HepG2 (cell line): ENCODE measurements at regions not wholly inside any gene's neighbourhood (a gene's known extent, or its start where the extent isn't known, plus 50 kb on each side); places are given as distances from the start of the nearest gene placed in this dataset.
"Not testable (repeated sequence)": the region's sequence is repeated elsewhere in the genome, so short reads cannot be mapped to it uniquely, and the experiment has no call there.

Source experiments
- ATAC-seq: fragments of 200-7000 bp; cut with Tn5 transposase; 3 replicates; pipeline ENCODE4 v1.9.1; 2020; ENCODE audit warnings: mild to moderate bottlenecking, moderate library complexity
- BruUV-seq: library from RNA; stranded (reverse); fragments of 400-500 nt; replicated peaks from 2 replicates; lab custom pipeline; 2021; lab: Mats Ljungman, UMichigan
- CTCF ChIA-PET: fragments of 300-600 bp; formaldehyde crosslinking; extraction: SDS; loops from one replicate; lab custom pipeline; 2021; ENCODE audit warnings: low total read pairs, inconsistent platforms, low intra/inter-chr PET ratio; lab: Yijun Ruan, JAX
- POLR2A ChIA-PET: fragments of 350-600 bp; sonication (Branson Sonifier 250); formaldehyde crosslinking; loops from one replicate; lab custom pipeline; 2020; ENCODE audit warnings: antibody characterized with exemption, inconsistent platforms; lab: Yijun Ruan, JAX
- DNase-seq: peaks from one replicate; pipeline ENCODE4 v3.0.0-alpha.2; 2015; ENCODE audit warnings: low spot score
- FAIRE-seq: peaks from 3 replicates; lab custom pipeline; 2011; peaks lifted over from hg19 to GRCh38; lab: Jason Lieb, UNC
- H2AFZ ChIP-seq: one replicate; pipeline ENCODE4 v1.6.1; 2011; ENCODE audit warnings: low read length, inconsistent platforms
- H3K27ac ChIP-seq: fragments of 300-600 bp; 3 replicates; pipeline ENCODE4 v1.8.0; 2011; ENCODE audit warnings: mixed run types, mild to moderate bottlenecking, mixed read lengths, low read length, inconsistent platforms; ENCODE audit not compliant: insufficient read depth; ENCODE audit errors: extremely low read length
- H3K27me3 ChIP-seq, 2 experiments: fragments of 200-600 bp in 1 of 2; 2 replicates in 1 of 2; 3 replicates in 1 of 2; pipeline versions ENCODE4 v1.6.0 to v1.8.0; 2011; ENCODE audit warnings: low read length in 2 of 2, mild to moderate bottlenecking in 2 of 2, moderate library complexity in 2 of 2, inconsistent platforms in 1 of 2; ENCODE audit not compliant: insufficient read depth in 2 of 2, control insufficient read depth in 1 of 2
- H3K36me3 ChIP-seq, 2 experiments: fragments of 200-600 bp in 1 of 2; replicated peaks in 1 of 2; 2 replicates in 1 of 2; 3 replicates in 1 of 2; pipeline versions ENCODE4 v1.5.1 to v1.8.0; 2011; ENCODE audit warnings: low read length in 2 of 2, inconsistent platforms in 1 of 2; ENCODE audit not compliant: insufficient read depth in 2 of 2, control insufficient read depth in 1 of 2
- H3K4me1 ChIP-seq: 2 replicates; pipeline ENCODE4 v1.5.1; 2012; ENCODE audit warnings: low read length, inconsistent platforms; ENCODE audit not compliant: insufficient read depth
- H3K4me2 ChIP-seq: 2 replicates; pipeline ENCODE4 v1.6.0; 2011; ENCODE audit warnings: low read depth, low read length, inconsistent platforms
- H3K4me3 ChIP-seq, 3 experiments: fragments of 200-600 bp in 1 of 3; sonication (generic), shearing (Covaris generic) in 1 of 3; replicated peaks in 1 of 3; 2 replicates each; pipeline ENCODE4 v1.5.1; 2011 to 2016; ENCODE audit warnings: low read length in 3 of 3, inconsistent platforms in 2 of 3, low read depth in 2 of 3, mild to moderate bottlenecking in 2 of 3, control low read depth in 1 of 3, mixed read lengths in 1 of 3; ENCODE audit not compliant: insufficient read depth in 1 of 3
- H3K79me2 ChIP-seq: one replicate; pipeline ENCODE4 v1.6.1; 2011; ENCODE audit warnings: low read length, inconsistent platforms; ENCODE audit not compliant: insufficient read depth
- H3K9ac ChIP-seq: 2 replicates; pipeline ENCODE4 v1.6.0; 2011; ENCODE audit warnings: mild to moderate bottlenecking, low read depth, low read length, inconsistent platforms; ENCODE audit not compliant: insufficient read depth
- H3K9me3 ChIP-seq: 2 replicates; pipeline ENCODE4 v1.5.1; 2012; ENCODE audit warnings: mild to moderate bottlenecking, low read length
- H4K20me1 ChIP-seq: 2 replicates; pipeline ENCODE4 v1.6.0; 2011; ENCODE audit warnings: inconsistent platforms, mild to moderate bottlenecking, low read length, moderate library complexity; ENCODE audit not compliant: insufficient read depth
- WGBS: methylation state at CpG from one replicate; pipeline ENCODE4 v1.1.6; 2017; ENCODE audit warnings: low lambda C conversion rate; 5-methylcytosine and 5-hydroxymethylcytosine counted together
- in situ Hi-C: cut with HindIII; loops from 2 replicates; pipeline ENCODE4 v1.10.0; 2017; ENCODE audit warnings: low pct_unique_long_range_greater_than_20kb; ENCODE audit not compliant: extremely low pct_ligation_motif_present
- intact Hi-C: fragments of 100-400 bp; cut with micrococcal nuclease; formaldehyde crosslinking; loops from one replicate; pipeline ENCODE4 v1.10.0; 2022; ENCODE audit not compliant: unreplicated experiment
- TF ChIP-seq, protein P1 (sequence below): sonication (generic); formaldehyde crosslinking; IDR thresholded peaks from 2 replicates; pipeline ENCODE4 v1.4.0; 2020; ENCODE audit warnings: missing genetic modification reagents
- TF ChIP-seq, protein P2 (sequence below): fragments of 450-650 bp; IDR thresholded peaks from 2 replicates; pipeline ENCODE4 v1.6.1; 2017; ENCODE audit warnings: mild to moderate bottlenecking

DNA sequence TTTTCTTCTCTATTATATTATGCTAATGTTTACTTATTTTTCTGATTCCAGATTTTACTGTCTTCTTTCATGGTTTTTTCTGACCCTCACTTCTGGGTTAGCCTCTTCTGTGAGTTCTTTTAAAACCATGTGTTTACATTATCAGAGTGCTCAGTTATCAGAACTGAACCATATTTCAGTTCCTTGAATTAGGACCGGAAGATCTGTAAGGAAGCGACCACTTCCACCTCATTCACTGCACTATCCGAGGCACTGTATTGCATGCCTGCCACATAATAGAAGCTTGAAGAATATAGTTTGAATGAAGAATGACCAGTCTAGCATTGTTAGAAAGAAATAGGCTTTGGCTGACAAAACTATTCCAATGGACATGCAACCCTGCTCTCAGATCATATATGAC, 281.0 kb upstream of the DEPDC1 start (continued):
- TF ChIP-seq, protein P1, sequence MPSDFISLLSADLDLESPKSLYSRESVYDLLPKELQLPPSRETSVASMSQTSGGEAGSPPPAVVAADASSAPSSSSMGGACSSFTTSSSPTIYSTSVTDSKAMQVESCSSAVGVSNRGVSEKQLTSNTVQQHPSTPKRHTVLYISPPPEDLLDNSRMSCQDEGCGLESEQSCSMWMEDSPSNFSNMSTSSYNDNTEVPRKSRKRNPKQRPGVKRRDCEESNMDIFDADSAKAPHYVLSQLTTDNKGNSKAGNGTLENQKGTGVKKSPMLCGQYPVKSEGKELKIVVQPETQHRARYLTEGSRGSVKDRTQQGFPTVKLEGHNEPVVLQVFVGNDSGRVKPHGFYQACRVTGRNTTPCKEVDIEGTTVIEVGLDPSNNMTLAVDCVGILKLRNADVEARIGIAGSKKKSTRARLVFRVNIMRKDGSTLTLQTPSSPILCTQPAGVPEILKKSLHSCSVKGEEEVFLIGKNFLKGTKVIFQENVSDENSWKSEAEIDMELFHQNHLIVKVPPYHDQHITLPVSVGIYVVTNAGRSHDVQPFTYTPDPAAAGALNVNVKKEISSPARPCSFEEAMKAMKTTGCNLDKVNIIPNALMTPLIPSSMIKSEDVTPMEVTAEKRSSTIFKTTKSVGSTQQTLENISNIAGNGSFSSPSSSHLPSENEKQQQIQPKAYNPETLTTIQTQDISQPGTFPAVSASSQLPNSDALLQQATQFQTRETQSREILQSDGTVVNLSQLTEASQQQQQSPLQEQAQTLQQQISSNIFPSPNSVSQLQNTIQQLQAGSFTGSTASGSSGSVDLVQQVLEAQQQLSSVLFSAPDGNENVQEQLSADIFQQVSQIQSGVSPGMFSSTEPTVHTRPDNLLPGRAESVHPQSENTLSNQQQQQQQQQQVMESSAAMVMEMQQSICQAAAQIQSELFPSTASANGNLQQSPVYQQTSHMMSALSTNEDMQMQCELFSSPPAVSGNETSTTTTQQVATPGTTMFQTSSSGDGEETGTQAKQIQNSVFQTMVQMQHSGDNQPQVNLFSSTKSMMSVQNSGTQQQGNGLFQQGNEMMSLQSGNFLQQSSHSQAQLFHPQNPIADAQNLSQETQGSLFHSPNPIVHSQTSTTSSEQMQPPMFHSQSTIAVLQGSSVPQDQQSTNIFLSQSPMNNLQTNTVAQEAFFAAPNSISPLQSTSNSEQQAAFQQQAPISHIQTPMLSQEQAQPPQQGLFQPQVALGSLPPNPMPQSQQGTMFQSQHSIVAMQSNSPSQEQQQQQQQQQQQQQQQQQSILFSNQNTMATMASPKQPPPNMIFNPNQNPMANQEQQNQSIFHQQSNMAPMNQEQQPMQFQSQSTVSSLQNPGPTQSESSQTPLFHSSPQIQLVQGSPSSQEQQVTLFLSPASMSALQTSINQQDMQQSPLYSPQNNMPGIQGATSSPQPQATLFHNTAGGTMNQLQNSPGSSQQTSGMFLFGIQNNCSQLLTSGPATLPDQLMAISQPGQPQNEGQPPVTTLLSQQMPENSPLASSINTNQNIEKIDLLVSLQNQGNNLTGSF: no peak
- TF ChIP-seq, protein P2, sequence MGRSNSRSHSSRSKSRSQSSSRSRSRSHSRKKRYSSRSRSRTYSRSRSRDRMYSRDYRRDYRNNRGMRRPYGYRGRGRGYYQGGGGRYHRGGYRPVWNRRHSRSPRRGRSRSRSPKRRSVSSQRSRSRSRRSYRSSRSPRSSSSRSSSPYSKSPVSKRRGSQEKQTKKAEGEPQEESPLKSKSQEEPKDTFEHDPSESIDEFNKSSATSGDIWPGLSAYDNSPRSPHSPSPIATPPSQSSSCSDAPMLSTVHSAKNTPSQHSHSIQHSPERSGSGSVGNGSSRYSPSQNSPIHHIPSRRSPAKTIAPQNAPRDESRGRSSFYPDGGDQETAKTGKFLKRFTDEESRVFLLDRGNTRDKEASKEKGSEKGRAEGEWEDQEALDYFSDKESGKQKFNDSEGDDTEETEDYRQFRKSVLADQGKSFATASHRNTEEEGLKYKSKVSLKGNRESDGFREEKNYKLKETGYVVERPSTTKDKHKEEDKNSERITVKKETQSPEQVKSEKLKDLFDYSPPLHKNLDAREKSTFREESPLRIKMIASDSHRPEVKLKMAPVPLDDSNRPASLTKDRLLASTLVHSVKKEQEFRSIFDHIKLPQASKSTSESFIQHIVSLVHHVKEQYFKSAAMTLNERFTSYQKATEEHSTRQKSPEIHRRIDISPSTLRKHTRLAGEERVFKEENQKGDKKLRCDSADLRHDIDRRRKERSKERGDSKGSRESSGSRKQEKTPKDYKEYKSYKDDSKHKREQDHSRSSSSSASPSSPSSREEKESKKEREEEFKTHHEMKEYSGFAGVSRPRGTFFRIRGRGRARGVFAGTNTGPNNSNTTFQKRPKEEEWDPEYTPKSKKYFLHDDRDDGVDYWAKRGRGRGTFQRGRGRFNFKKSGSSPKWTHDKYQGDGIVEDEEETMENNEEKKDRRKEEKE: no peak

DNA sequence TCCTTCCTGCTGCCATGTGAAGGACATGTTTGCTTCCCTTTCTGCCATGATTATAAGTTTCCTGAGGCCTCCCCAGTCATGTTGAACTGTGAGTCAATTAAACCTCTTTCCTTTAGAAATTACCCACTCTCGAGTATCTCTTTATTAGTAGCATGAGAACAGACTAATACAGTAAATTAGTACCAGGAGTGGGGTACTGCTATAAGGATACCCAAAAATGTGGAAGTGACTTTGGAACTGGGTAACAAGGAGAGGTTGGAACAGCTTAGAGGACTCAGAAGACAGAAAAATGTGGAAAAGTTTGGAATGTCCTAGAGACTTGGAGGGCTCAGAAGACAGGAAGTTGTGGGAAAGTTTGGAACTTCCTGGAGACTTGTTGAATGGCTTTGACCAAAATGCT, 283.0 kb upstream of the DEPDC1 start:
- H3K27ac ChIP-seq, intact Hi-C loops, BruUV-seq, DNase-seq, H3K4me3 ChIP-seq, H3K9ac ChIP-seq, POLR2A ChIA-PET, H3K4me2 ChIP-seq, H4K20me1 ChIP-seq, H3K4me1 ChIP-seq, H3K27me3 ChIP-seq, H3K36me3 ChIP-seq, FAIRE-seq, H2AFZ ChIP-seq, CTCF ChIA-PET, H3K79me2 ChIP-seq, in situ Hi-C loops, ATAC-seq: not testable (repeated sequence)
- WGBS: 0% methylated on average over 1 of the region's 1 CpG
- H3K9me3 ChIP-seq: peaks cover 95% of the 10 kb centered on the region
